COLO668 (cell line): ENCODE measurements at regions not wholly inside any gene's neighbourhood (a gene's known extent, or its start where the extent isn't known, plus 50 kb on each side); places are given as distances from the start of the nearest gene placed in this dataset.
"Not testable (repeated sequence)": the region's sequence is repeated elsewhere in the genome, so short reads cannot be mapped to it uniquely, and the experiment has no call there.

Experiments used
- DNase-seq: peaks from one replicate; lab custom pipeline; 2025; ENCODE audit not compliant: unreplicated experiment; lab: John Stamatoyannopoulos, UW

GRCh38 chr11:71153005-71153390 lies 99.4 kb downstream of the SHANK2 start:
- DNase-seq, result no peak

- DNase-seq, result not testable (repeated sequence)
Measured at GRCh38 chr11:71152312-71153004, 99.9 kb downstream of the SHANK2 start.

- DNase-seq, result no peak
Measured at GRCh38 chr11:71151561-71151960, 100.8 kb downstream of the SHANK2 start.

GRCh38 chr11:71150859-71151258 lies 101.5 kb downstream of the SHANK2 start:
- DNase-seq, result no peak

GRCh38 chr11:71148716-71149115 lies 103.7 kb downstream of the SHANK2 start:
- DNase-seq, result no peak

- DNase-seq, result no peak
Measured at GRCh38 chr11:71147331-71147730, 105.0 kb downstream of the SHANK2 start.

- DNase-seq, result no peak
Measured at GRCh38 chr11:71146846-71147245, 105.5 kb downstream of the SHANK2 start.

GRCh38 chr11:71145988-71146824 lies 106.2 kb downstream of the SHANK2 start:
- DNase-seq, result no peak

GRCh38 chr11:71145368-71145767 lies 107.0 kb downstream of the SHANK2 start:
- no peak for DNase-seq

GRCh38 chr11:71144736-71145135 lies 107.6 kb downstream of the SHANK2 start:
- no peak for DNase-seq

GRCh38 chr11:71144010-71144409 lies 108.4 kb downstream of the SHANK2 start:
- DNase-seq, result no peak

- no peak for DNase-seq
Measured at GRCh38 chr11:71140206-71140919, 112.0 kb downstream of the SHANK2 start.

- DNase-seq, result no peak
Measured at GRCh38 chr11:71139516-71140205, 112.7 kb downstream of the SHANK2 start.

- no peak for DNase-seq
Measured at GRCh38 chr11:71138737-71139425, 113.5 kb downstream of the SHANK2 start.

GRCh38 chr11:71137376-71137775 lies 115.0 kb downstream of the SHANK2 start:
- no peak for DNase-seq

GRCh38 chr11:71136095-71136845 lies 116.1 kb downstream of the SHANK2 start:
- no peak for DNase-seq

GRCh38 chr11:71135112-71135511 lies 117.3 kb downstream of the SHANK2 start:
- DNase-seq, result no peak

- no peak for DNase-seq
Measured at GRCh38 chr11:71133946-71134345, 118.4 kb downstream of the SHANK2 start.

- DNase-seq, result no peak
Measured at GRCh38 chr11:71131861-71132260, 120.5 kb downstream of the SHANK2 start.

- no peak for DNase-seq
Measured at GRCh38 chr11:71130106-71130505, 122.3 kb downstream of the SHANK2 start.
